GM19328 (cell line): ENCODE measurements at regions not wholly inside any gene's neighbourhood (a gene's known extent, or its start where the extent isn't known, plus 50 kb on each side); places are given as distances from the start of the nearest gene placed in this dataset.

ENCODE experiments used
- ATAC-seq: cut with Tn5 transposase; IDR thresholded peaks from one replicate; pipeline ENCODE4 v1.9.1; 2021; ENCODE audit warnings: mild to moderate bottlenecking, moderate library complexity; ENCODE audit not compliant: unreplicated experiment

- ATAC-seq = no peak
Observed at GRCh38 chr18:78675231-78675630, 304.4 kb upstream of the SALL3 start.

GRCh38 chr18:78676622-78677482 is 302.8 kb upstream of the SALL3 start:
- no peak for ATAC-seq

- ATAC-seq = no peak
Observed at GRCh38 chr18:78677483-78678317, 301.9 kb upstream of the SALL3 start.

GRCh38 chr18:78678318-78678695 is 301.3 kb upstream of the SALL3 start:
- no peak for ATAC-seq

- no peak for ATAC-seq
Observed at GRCh38 chr18:78679031-78679430, 300.6 kb upstream of the SALL3 start.

- no peak for ATAC-seq
Observed at GRCh38 chr18:78679613-78680260, 299.9 kb upstream of the SALL3 start.

GRCh38 chr18:78681396-78681795 is 298.2 kb upstream of the SALL3 start:
- ATAC-seq = no peak

- ATAC-seq = no peak
Observed at GRCh38 chr18:78681934-78682333, 297.7 kb upstream of the SALL3 start.

- no peak for ATAC-seq
Observed at GRCh38 chr18:78682716-78683115, 296.9 kb upstream of the SALL3 start.

- no peak for ATAC-seq
Observed at GRCh38 chr18:78683191-78684010, 296.2 kb upstream of the SALL3 start.

GRCh38 chr18:78685250-78685979 is 294.2 kb upstream of the SALL3 start:
- ATAC-seq = no peak

- ATAC-seq = no peak
Observed at GRCh38 chr18:78685980-78686530, 293.6 kb upstream of the SALL3 start.

- no peak for ATAC-seq
Observed at GRCh38 chr18:78686976-78687685, 292.5 kb upstream of the SALL3 start.

GRCh38 chr18:78687736-78688135 is 291.9 kb upstream of the SALL3 start:
- ATAC-seq = no peak

- ATAC-seq = no peak
Observed at GRCh38 chr18:78688249-78688648, 291.4 kb upstream of the SALL3 start.

GRCh38 chr18:78688916-78689315 is 290.7 kb upstream of the SALL3 start:
- ATAC-seq = no peak

- ATAC-seq = no peak
Observed at GRCh38 chr18:78689606-78690005, 290.0 kb upstream of the SALL3 start.

- no peak for ATAC-seq
Observed at GRCh38 chr18:78692105-78692504, 287.5 kb upstream of the SALL3 start.

- ATAC-seq = no peak
Observed at GRCh38 chr18:78693429-78693828, 286.2 kb upstream of the SALL3 start.
